MM.1S (cell line): ENCODE measurements at regions not wholly inside any gene's neighbourhood (a gene's known extent, or its start where the extent isn't known, plus 50 kb on each side); places are given as distances from the start of the nearest gene placed in this dataset.

Experiments
- CTCF ChIP-seq: fragments of 300-600 bp; sonication (generic); IDR thresholded peaks from 2 replicates; pipeline ENCODE4 v1.5.1; 2016; ENCODE audit warnings: antibody characterized with exemption, low read length, mixed read lengths
- EZH2 ChIP-seq: fragments of 300-600 bp; sonication (generic); optimal IDR thresholded peaks from 2 replicates; pipeline ENCODE3; 2017; ENCODE audit warnings: low read depth, mild to moderate bottlenecking, antibody characterized with exemption, low read length, mixed read lengths
- EZH2phosphoT487 ChIP-seq: fragments of 300-600 bp; sonication (generic); IDR thresholded peaks from 2 replicates; pipeline ENCODE4 v1.6.1; 2018; ENCODE audit warnings: antibody characterized with exemption, low read length

- TF ChIP-seq CTCF (no peak), EZH2phosphoT487 (no peak), EZH2 (no peak)
These were observed 300.2 kb downstream of the GABRB3 start for GRCh38 chr15:26472661-26473060.
